ENCODE measurements at regions not wholly inside any gene's neighbourhood (a gene's known extent, or its start where the extent isn't known, plus 50 kb on each side); places are given as distances from the start of the nearest gene placed in this dataset.
"Not testable (repeated sequence)": the region's sequence is repeated elsewhere in the genome, so short reads cannot be mapped to it uniquely, and the experiment has no call there.

DNA sequence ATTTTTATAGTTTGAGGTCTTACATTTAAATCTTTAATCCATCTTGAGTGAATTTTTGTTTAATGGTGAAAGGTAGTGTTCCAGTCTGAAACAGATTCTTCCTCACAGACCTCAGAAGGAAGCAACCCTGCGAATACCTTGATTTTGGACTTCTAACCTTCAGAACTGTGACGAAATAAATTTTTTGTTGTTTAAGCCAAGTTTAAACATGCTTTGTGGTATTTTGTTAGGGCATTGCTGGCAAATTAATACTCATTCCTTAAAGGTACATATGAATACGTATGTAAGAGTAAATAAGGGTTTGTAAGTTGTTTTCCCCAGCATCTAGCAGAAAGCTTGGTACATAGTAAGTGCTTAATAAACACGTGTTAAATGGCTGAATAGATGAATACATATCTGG lies 100.3 kb downstream of the SEC16B start:
- DNase-seq (ENCODE audit: low spot score in 2 of 2) = no peak
- TF ChIP-seq, protein P1, sequence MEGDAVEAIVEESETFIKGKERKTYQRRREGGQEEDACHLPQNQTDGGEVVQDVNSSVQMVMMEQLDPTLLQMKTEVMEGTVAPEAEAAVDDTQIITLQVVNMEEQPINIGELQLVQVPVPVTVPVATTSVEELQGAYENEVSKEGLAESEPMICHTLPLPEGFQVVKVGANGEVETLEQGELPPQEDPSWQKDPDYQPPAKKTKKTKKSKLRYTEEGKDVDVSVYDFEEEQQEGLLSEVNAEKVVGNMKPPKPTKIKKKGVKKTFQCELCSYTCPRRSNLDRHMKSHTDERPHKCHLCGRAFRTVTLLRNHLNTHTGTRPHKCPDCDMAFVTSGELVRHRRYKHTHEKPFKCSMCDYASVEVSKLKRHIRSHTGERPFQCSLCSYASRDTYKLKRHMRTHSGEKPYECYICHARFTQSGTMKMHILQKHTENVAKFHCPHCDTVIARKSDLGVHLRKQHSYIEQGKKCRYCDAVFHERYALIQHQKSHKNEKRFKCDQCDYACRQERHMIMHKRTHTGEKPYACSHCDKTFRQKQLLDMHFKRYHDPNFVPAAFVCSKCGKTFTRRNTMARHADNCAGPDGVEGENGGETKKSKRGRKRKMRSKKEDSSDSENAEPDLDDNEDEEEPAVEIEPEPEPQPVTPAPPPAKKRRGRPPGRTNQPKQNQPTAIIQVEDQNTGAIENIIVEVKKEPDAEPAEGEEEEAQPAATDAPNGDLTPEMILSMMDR (IDR thresholded peaks at IDR 0.05) = no peak
- TF ChIP-seq POLR2AphosphoS5 (IDR thresholded peaks at IDR 0.05) = no peak
- no peak for TF ChIP-seq POLR2A (IDR thresholded peaks at IDR 0.05)
- intact Hi-C loops (cut with DNase I; ENCODE audit: low total_unique reads) = no loop called here
- Histone ChIP-seq H3K27ac (no peak overlapping the region), H3K36me3 (no peaks in the 10 kb centered on the region), H3K4me3 (no peak overlapping the region), H3K27me3 (no peaks in the 10 kb centered on the region), H3K9me3 (no peaks in the 10 kb centered on the region), H3K4me1 (no peaks in the 10 kb centered on the region)

DNA sequence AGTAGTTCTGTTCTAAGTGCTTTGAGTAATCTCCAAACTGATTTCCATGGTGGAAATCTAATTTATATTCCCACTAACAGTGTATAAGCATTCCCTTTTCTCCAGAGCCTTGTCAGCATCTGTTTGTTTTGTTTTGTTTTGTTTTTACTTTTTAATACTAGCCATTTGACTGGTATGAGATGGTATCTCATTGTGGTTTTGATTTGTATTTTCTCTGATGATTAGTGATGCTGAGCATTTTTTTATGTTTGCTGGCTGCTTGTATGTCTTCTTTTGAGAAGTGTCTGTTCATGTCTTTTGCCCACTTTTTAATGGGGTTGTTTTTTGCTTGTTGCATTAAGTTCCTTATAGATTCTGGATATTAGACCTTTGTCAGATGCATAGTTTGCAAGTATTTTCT lies 100.8 kb downstream of the SEC16B start:
- H3K36me3 ChIP-seq; DNase-seq (ENCODE audit: low spot score in 2 of 2); H3K27ac ChIP-seq; H3K4me3 ChIP-seq; intact Hi-C loops (cut with DNase I; ENCODE audit: low total_unique reads); H3K27me3 ChIP-seq; H3K4me1 ChIP-seq; H3K9me3 ChIP-seq: not testable (repeated sequence)

DNA sequence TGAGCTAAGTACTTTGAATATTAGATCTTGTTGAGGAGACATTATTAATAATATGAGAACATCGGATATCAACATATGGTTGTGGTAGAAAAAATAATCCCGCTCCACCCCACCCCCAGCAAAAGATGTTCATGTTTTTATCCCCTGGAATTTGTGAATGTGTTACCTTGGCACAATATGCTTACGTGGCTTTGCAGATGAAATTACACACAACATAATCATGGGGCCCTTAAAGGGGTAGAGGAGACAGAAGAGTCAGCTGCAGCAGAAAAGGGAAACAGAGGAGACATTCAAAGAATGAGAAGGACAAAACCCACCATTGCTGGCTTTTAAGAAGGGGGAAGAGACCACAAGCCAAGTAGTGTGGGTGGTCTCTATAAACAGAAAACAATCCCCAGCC lies 104.1 kb downstream of the SEC16B start:
- intact Hi-C loops (cut with DNase I; ENCODE audit: low total_unique reads) = no loop called here
- TF ChIP-seq POLR2A (IDR thresholded peaks at IDR 0.05) (no peak), POLR2AphosphoS5 (IDR thresholded peaks at IDR 0.05) (no peak)
- TF ChIP-seq, protein P1 (IDR thresholded peaks at IDR 0.05) = no peak
- no peaks in the 10 kb centered on the region for H3K9me3 ChIP-seq
- DNase-seq (ENCODE audit: low spot score in 2 of 2) = no peak
- H3K4me1 ChIP-seq = no peaks in the 10 kb centered on the region
- H3K36me3 ChIP-seq = no peaks in the 10 kb centered on the region
- H3K4me3 ChIP-seq = no peak overlapping the region
- H3K27me3 ChIP-seq = no peaks in the 10 kb centered on the region
- peak overlapping the region; percentile 57 to 76 for H3K27ac ChIP-seq

GRCh38 chr1:177864538-177865305 lies 105.1 kb downstream of the SEC16B start:
- no peaks in the 10 kb centered on the region for H3K9me3 ChIP-seq
- no peak overlapping the region for H3K4me3 ChIP-seq
- intact Hi-C loops (cut with DNase I; ENCODE audit: low total_unique reads) = no loop called here
- H3K27me3 ChIP-seq = no peaks in the 10 kb centered on the region
- no peaks in the 10 kb centered on the region for H3K36me3 ChIP-seq
- H3K27ac ChIP-seq = peak overlapping the region; percentile 12 to 68
- no peaks in the 10 kb centered on the region for H3K4me1 ChIP-seq
- DNase-seq (ENCODE audit: low spot score in 2 of 2) = peak in 1 of 2 donors; percentile 22
- TF ChIP-seq, protein P1 (IDR thresholded peaks at IDR 0.05) = no peak
- TF ChIP-seq POLR2AphosphoS5 (IDR thresholded peaks at IDR 0.05) (no peak), POLR2A (IDR thresholded peaks at IDR 0.05) (no peak)

DNA sequence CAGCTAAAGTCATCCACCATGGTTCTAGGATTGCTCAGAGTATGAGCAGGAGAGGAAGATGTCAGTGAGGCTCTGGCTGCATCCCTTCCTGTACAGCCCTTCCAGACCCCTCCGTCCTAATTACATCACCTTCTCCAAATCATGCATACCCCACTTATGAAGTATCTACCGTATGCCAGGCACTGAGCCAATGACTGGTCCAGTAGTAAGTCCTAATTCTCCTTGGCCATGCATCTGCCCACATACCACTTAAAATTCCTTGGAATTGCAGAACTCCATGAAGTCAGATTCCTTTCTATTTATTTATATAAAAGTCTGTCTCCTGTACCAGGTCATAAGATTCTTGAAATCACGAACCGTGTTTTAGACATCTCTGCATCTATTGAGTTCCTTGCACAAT lies 106.1 kb downstream of the SEC16B start:
- Histone ChIP-seq H3K4me3 (no peak overlapping the region), H3K36me3 (no peaks in the 10 kb centered on the region), H3K9me3 (no peaks in the 10 kb centered on the region), H3K4me1 (no peaks in the 10 kb centered on the region), H3K27ac (peak overlapping the region; percentile 12 to 27), H3K27me3 (no peaks in the 10 kb centered on the region)
- TF ChIP-seq POLR2A (IDR thresholded peaks at IDR 0.05) = no peak
- TF ChIP-seq, protein P1 (IDR thresholded peaks at IDR 0.05) = no peak
- TF ChIP-seq POLR2AphosphoS5 (IDR thresholded peaks at IDR 0.05) = no peak
- intact Hi-C loops (cut with DNase I; ENCODE audit: low total_unique reads) = no loop called here
- DNase-seq (ENCODE audit: low spot score in 2 of 2) = no peak

Measured in breast epithelium (tissue), 4 donors.